Upper lobe of left lung (tissue), 4 donors: ENCODE measurements at regions not wholly inside any gene's neighbourhood (a gene's known extent, or its start where the extent isn't known, plus 50 kb on each side); places are given as distances from the start of the nearest gene placed in this dataset.

Experiments used
- CTCF ChIP-seq, 6 experiments: fragments of 450-650 bp in 4 of 6; fragments of 200-600 bp in 2 of 6; sonication (generic) in 2 of 6; IDR thresholded peaks; one replicate each; pipeline ENCODE4 v1.5.1; 2016 to 2019; ENCODE audit warnings: antibody characterized with exemption in 6 of 6
- EP300 ChIP-seq, 4 donors: sonication (generic); formaldehyde crosslinking; IDR thresholded peaks; one replicate each; pipeline ENCODE4 v1.5.1; 2017; ENCODE audit warnings: antibody characterized with exemption in 4 of 4, control low read depth in 2 of 4
- POLR2A ChIP-seq, 4 donors: fragments of 450-650 bp; IDR thresholded peaks; one replicate each; pipeline ENCODE4 v1.5.1; 2016 to 2017; ENCODE audit warnings: antibody characterized with exemption in 4 of 4, mild to moderate bottlenecking in 2 of 4
- POLR2AphosphoS5 ChIP-seq, 2 donors: sonication (generic); formaldehyde crosslinking; IDR thresholded peaks; one replicate each; pipeline ENCODE4 v1.5.1; 2017; ENCODE audit warnings: antibody characterized with exemption in 2 of 2

GRCh38 chr4:55016131-55016530, 109.3 kb downstream of the KDR start:
- no peak for TF ChIP-seq CTCF (IDR thresholded peaks at IDR 0.05)
- no peak for TF ChIP-seq EP300 (IDR thresholded peaks at IDR 0.05)
- no peak for TF ChIP-seq POLR2A (IDR thresholded peaks at IDR 0.05)
- TF ChIP-seq POLR2AphosphoS5 (IDR thresholded peaks at IDR 0.05) = no peak
